ENCODE measurements at regions not wholly inside any gene's neighbourhood (a gene's known extent, or its start where the extent isn't known, plus 50 kb on each side); places are given as distances from the start of the nearest gene placed in this dataset.

DNA sequence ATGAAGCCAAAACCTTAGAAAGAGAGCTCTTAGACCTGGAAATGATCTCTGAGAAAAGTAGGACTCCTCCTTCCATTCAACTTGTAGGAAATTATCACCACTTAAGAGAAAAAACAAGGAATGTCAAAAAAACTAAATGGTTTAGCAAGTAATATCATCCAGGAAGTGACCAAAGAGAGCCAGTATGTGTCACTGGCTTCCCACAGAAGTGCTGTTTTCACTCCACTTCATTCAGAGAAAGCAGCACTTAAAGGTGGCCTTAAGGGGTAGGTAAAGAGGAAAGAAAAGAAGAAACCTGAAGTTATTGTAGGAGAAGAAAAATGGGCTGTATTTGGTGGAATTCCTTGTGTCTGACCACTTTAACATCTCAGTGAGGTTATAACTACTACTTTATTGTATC is 414.4 kb upstream of the ETAA1 start:
- no peak for DNase-seq

DNA sequence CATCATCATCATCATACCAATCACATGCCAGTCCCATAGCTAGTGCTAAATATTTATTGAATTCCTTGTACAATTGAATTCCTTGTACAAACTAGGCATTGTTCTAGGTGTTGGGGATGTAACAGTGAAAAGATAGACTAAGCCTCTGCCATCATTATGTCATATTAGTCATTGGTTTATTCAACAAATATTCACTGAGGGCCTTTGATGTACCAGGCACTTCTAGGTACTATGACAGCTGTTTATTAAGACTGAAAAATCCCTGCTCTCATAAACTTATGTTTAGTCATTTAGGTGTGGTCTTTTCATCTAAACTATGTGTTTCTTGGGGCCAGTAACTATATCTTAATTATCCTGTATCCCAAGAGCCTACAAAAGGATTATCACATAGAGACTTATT is 412.3 kb upstream of the ETAA1 start:
- no peak for DNase-seq

DNA sequence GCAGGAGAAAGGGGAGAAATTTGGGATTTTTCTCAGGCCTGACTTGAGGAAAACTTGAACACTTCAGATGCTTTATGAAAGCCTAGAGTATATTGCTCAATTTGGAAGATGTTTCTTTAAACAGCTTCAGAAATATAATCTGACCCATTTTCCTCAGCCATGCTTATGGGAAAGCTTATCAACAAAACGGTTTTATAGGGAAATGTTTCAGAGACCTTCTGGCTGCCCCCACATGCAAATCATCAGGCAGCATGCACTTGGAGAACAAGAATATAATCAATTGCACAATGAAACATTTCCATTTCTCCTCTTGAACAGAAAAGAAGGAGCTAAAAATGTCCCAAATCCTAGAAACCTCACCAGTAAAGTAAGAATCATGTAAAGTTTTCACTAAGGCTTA is 411.2 kb upstream of the ETAA1 start:
- no peak for DNase-seq

- DNase-seq, result no peak
Observed at GRCh38 chr2:66987733-66988132, 409.4 kb upstream of the ETAA1 start.

DNA sequence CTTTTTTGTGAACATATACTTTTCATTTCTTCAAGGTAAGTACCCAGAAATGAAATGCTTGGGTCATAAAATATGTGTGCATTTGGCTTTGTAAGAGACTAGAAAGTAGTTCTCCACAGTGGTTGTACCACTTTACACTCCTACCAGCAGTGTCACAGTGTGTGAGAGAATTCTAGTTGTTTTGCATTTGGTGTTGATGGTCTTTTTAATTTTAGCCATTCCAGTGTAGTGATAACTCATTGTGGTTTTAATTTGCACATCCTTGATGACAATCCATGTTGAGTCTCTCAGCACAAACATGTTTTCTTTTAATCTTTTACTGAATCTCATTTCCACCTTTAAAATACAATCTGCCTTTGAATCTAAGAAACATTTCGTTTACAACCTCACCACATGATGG is 402.5 kb upstream of the ETAA1 start:
- DNase-seq, result no peak

DNA sequence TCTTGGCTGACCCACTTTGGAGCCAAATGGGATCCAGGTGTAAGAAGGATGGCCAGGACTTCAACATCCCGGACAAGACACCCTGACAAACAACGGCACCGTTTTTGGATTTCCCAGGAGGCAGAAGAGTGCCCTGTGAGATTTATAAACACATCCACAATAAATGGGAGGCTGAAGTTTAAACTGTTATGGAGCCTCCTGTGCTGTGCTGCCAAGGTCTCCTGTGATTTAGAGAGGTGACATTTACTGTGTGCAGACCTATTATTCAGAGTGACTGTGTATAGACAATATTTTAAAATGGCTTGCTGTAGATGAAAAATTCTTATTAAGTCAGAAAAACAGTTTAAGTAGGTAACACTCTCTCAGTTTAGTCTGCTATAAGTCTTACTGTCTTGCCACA is 401.5 kb upstream of the ETAA1 start:
- no peak for DNase-seq

- no peak for DNase-seq
Observed at GRCh38 chr2:67002618-67003371, 394.3 kb upstream of the ETAA1 start.

- no peak for DNase-seq
Observed at GRCh38 chr2:67006373-67006960, 390.7 kb upstream of the ETAA1 start.

- DNase-seq, result no peak
Observed at GRCh38 chr2:67008155-67008554, 389.0 kb upstream of the ETAA1 start.

DNA sequence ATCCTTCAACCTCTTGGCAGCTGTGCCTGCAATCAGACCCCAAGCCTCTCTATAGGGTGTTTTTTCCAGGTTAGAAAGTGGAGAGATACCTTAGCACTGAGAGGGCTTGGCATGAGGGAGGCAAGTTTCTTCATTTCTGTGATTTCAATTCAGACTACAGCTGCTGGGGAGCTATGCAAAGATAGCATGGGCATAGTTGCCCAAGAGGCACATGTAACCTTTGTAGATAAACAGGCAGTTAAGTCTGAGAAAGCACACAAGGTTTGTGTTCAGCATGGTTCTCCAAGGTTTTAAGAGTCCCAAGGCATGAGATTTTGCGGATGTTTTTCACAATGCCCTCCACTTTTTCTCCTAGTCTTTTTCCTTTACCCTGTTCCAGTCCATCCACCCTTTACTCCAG is 385.0 kb upstream of the ETAA1 start:
- DNase-seq, result no peak

DNA sequence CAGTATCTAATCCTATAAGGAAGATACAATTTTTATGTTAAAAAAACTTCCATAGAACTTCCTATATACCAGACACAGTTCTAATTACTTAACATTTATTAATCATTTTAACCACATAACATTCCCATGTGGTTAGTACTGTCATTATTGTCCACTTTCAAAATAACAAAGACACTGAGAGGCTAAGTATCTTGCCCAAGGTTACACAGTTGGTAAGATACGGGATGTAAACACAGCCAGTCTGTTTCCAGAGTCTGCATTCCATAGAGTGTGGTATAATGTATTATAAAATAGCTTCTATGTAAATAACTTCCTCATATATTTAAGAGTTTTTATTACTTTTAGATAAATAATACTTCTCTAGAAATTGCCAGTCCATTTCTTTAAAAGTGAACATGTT is 383.3 kb upstream of the ETAA1 start:
- no peak for DNase-seq

GRCh38 chr2:67015681-67016080 is 381.5 kb upstream of the ETAA1 start:
- DNase-seq, result no peak

DNA sequence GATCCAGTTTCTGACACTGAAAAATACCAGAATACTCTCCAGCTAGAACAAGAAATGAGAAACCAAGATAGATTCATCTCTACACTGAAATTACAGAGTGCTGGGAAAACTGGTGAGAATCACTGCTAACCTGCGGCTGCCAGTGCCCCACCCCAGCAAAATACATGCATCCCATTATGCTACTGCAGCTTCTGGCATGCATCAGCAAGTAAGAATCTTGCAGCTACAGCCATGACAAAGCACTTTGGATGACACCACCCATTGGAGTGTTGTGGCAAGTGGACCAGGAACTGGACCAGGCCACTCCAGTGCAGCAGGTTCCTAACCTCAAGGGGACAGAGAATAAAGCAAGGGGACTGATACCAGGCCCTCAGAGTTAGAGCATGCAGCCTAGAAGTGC is 378.8 kb upstream of the ETAA1 start:
- no peak for DNase-seq

GRCh38 chr2:67032076-67032475 is 365.1 kb upstream of the ETAA1 start:
- no peak for DNase-seq

- DNase-seq, result no peak
Observed at GRCh38 chr2:67036444-67036843, 360.7 kb upstream of the ETAA1 start.

DNA sequence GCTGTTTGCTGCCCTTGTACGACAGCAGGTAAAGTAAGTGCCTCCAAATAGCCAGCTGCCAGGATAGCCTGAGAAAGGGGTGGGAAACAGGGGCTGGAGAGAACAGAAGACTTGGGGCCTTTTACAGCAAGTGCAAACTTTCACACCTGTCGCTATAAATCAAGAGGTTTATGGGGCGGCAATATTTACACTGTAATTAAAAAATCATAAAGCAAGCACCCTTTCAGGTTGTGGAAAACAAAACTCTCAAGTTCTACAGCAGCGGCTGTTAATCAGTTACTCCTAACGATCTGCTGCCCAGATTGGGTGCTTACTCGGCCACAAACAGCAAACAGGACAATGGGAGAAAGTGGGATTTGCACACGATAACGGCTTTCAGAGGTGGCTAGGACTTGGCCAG is 359.5 kb upstream of the ETAA1 start:
- no peak for DNase-seq

DNA sequence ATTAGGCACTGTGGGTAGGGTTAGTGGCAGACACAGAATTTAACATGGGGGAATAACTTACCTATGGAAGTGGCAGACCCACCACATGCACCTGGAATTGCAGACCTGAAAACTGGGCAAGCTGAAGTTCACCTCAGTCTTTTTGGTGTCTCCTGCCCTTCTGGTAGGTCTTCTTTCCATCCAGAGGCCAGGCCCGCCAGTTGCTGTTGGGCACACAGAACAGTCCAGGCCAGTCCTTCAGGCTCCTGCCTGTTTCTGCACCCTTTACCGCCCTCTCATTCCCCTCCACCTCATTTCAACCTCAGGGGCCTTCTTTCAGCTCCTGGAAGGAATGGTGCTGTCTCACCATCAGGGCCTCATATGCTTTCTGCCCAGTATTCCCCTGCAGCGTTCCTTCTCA is 358.9 kb upstream of the ETAA1 start:
- DNase-seq, result no peak

DNA sequence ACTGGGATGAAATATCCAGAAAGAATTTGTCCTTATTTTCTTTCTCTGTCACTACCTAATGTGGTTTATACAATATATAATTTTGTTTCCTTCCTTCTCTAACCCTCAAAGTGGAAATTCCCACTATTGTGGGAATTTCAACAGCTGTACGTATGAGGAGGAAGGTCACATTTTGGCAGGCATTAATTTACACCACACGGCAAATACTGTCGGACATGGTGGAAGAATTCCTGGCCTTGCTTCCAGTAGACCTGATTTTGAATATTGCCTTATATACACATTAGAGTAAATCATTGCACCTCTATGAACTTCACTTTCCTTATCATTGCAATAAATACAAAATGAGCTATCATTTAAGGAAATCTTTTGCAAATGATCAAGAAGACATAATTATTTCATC is 358.1 kb upstream of the ETAA1 start:
- DNase-seq, result no peak

DNA sequence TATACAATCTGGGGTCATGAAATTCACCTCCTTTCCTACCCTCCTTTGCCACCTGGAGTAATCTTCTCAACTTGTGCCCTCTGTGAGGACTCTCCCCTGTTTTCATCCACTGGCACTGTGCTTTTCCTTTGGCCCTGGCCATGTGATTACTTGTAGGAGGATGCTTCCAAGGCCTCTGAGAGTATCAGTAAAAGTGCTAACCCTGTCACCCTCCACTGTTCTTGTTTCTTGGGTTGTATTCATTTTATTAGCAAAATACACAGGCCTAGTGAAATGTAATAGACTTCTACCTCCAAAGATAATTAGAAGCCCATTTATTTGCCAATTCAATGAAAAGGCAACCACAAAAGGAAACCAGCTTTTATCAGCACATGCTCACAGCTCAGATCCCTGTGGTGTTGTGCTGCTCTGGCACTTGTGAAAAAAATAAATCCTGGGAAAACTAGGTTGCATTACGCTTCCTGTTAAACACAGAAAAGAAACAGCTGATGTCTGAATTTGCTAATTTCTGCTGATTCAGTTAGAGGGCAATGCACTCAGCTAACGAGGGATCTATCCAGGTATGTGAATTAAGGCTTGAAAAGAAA is 357.5 kb upstream of the ETAA1 start:
- DNase-seq, result no peak

- no peak for DNase-seq
Observed at GRCh38 chr2:67041051-67041450, 356.1 kb upstream of the ETAA1 start.

- no peak for DNase-seq
Observed at GRCh38 chr2:67043781-67044478, 353.2 kb upstream of the ETAA1 start.

DNA sequence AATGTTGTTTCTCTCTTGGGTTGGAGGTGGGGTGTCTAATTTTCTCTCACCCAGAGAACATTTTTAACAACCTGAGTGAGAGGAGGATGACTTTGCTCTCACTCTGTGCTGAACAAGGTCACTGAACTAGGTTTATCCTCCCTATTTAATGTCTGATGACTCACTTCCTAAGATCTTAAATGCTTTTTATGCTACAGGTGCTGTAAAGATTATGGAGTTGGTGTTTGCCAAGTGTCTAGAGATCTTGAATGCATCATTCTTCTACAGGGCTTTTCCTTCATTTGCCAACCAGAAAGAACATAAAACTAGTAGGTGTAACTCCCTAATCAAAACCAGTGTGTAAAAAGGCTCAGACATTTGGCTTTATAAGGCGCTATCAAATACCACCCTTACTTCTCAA is 350.5 kb upstream of the ETAA1 start:
- no peak for DNase-seq

GRCh38 chr2:67048314-67048713 is 348.8 kb upstream of the ETAA1 start:
- no peak for DNase-seq

- no peak for DNase-seq
Observed at GRCh38 chr2:67050622-67051021, 346.5 kb upstream of the ETAA1 start.
